ENCODE measurements at regions not wholly inside any gene's neighbourhood (a gene's known extent, or its start where the extent isn't known, plus 50 kb on each side); places are given as distances from the start of the nearest gene placed in this dataset.

DNA sequence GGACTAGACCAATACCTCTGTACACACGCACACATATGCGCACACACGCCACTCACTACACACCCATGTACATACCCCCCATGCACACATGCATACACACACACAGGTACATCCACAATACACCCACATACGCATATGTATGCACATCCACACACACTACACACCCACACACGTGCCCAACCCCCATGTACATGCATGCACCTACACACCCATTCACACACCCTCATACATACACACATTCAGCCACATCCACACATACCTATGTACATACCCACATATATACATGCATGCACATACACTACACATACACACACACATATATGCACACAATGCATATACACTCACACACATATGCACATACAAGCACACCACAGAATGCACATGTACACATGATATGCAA is 107.1 kb downstream of the GADD45G start:
- Histone ChIP-seq H3K4me3 (ENCODE audit: low read length) (no peak overlapping the region), H3K9ac (ENCODE audit: low read length) (no peak overlapping the region), H3K27ac (ENCODE audit: low read length) (no peak overlapping the region), H3K27me3 (replicated peaks; ENCODE audit: insufficient read depth, low read length) (no peaks in the 10 kb centered on the region), H2AFZ (ENCODE audit: low read length) (no peak overlapping the region), H3K9me3 (replicated peaks; ENCODE audit: insufficient read depth, low read length) (no peaks in the 10 kb centered on the region), H4K20me1 (ENCODE audit: insufficient read depth, low read length) (no peaks in the 10 kb centered on the region), H3K79me2 (ENCODE audit: low read length) (no peaks in the 10 kb centered on the region), H3K9me2 (replicated peaks; ENCODE audit: insufficient read depth, low read length) (no peaks in the 10 kb centered on the region), H3K4me1 (ENCODE audit: low read length) (peaks cover 6% of the 10 kb centered on the region; the same call in 1 of the 2 replicates), H3K36me3 (replicated peaks; ENCODE audit: insufficient read depth, low read length) (no peaks in the 10 kb centered on the region), H3F3A (ENCODE audit: insufficient read depth, low read length) (no peaks in the 10 kb centered on the region; the same call in 1 of the 2 replicates), H3K4me2 (ENCODE audit: low read depth, low read length) (no peak overlapping the region)
- TF ChIP-seq EZH2 (optimal IDR thresholded peaks at IDR 0.05; ENCODE audit: low read depth, low read length) (no peak), EZH2phosphoT487 (IDR thresholded peaks at IDR 0.05; ENCODE audit: low read length) (no peak)
- TF ChIP-seq, protein P1, sequence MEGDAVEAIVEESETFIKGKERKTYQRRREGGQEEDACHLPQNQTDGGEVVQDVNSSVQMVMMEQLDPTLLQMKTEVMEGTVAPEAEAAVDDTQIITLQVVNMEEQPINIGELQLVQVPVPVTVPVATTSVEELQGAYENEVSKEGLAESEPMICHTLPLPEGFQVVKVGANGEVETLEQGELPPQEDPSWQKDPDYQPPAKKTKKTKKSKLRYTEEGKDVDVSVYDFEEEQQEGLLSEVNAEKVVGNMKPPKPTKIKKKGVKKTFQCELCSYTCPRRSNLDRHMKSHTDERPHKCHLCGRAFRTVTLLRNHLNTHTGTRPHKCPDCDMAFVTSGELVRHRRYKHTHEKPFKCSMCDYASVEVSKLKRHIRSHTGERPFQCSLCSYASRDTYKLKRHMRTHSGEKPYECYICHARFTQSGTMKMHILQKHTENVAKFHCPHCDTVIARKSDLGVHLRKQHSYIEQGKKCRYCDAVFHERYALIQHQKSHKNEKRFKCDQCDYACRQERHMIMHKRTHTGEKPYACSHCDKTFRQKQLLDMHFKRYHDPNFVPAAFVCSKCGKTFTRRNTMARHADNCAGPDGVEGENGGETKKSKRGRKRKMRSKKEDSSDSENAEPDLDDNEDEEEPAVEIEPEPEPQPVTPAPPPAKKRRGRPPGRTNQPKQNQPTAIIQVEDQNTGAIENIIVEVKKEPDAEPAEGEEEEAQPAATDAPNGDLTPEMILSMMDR (IDR thresholded peaks at IDR 0.05; ENCODE audit: low read length), result no peak
- DNase-seq, result no peak

DNA sequence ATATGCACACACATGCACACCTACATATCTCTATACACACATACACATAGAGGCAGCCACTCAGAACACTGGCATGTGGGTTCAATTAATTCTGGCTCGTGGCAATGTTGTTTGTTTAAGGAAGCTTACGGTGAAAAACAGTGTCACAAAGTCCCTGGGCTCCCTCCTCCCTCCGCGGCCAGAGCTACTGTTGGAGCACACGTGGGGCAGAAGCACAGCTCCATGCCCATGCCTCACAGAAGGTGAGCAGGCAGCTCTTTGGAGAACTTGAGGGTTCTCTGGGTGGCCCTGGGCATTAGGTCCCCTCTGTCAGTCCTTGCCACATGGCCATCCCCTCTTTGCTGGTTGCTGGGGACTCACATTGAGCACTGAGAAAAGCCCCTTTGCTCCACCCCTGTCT is 107.5 kb downstream of the GADD45G start:
- H3K9me2 ChIP-seq (replicated peaks; ENCODE audit: insufficient read depth, low read length), result no peaks in the 10 kb centered on the region
- H3K4me1 ChIP-seq (ENCODE audit: low read length), result peaks cover 6% of the 10 kb centered on the region; the same call in 1 of the 2 replicates
- TF ChIP-seq, protein P1 (IDR thresholded peaks at IDR 0.05; ENCODE audit: low read length), result no peak
- no peaks in the 10 kb centered on the region for H3K36me3 ChIP-seq (replicated peaks; ENCODE audit: insufficient read depth, low read length)
- no peak overlapping the region for H2AFZ ChIP-seq (ENCODE audit: low read length)
- H3K4me3 ChIP-seq (ENCODE audit: low read length), result no peak overlapping the region
- H3K4me2 ChIP-seq (ENCODE audit: low read depth, low read length), result no peak overlapping the region
- no peaks in the 10 kb centered on the region for H4K20me1 ChIP-seq (ENCODE audit: insufficient read depth, low read length)
- no peak overlapping the region for H3K9ac ChIP-seq (ENCODE audit: low read length)
- H3F3A ChIP-seq (ENCODE audit: insufficient read depth, low read length), result no peaks in the 10 kb centered on the region; the same call in 1 of the 2 replicates
- H3K79me2 ChIP-seq (ENCODE audit: low read length), result no peaks in the 10 kb centered on the region
- no peak overlapping the region for H3K27ac ChIP-seq (ENCODE audit: low read length)
- H3K9me3 ChIP-seq (replicated peaks; ENCODE audit: insufficient read depth, low read length), result no peaks in the 10 kb centered on the region
- no peaks in the 10 kb centered on the region for H3K27me3 ChIP-seq (replicated peaks; ENCODE audit: insufficient read depth, low read length)
- DNase-seq, result no peak

- no peaks in the 10 kb centered on the region for H3K9me3 ChIP-seq (replicated peaks; ENCODE audit: insufficient read depth, low read length)
- no peaks in the 10 kb centered on the region for H3K27me3 ChIP-seq (replicated peaks; ENCODE audit: insufficient read depth, low read length)
- no peaks in the 10 kb centered on the region for H3K36me3 ChIP-seq (replicated peaks; ENCODE audit: insufficient read depth, low read length)
- H3K9me2 ChIP-seq (replicated peaks; ENCODE audit: insufficient read depth, low read length), result no peaks in the 10 kb centered on the region
- H3F3A ChIP-seq (ENCODE audit: insufficient read depth, low read length), result no peaks in the 10 kb centered on the region; the same call in 1 of the 2 replicates
- no peak overlapping the region for H3K4me2 ChIP-seq (ENCODE audit: low read depth, low read length)
- no peak overlapping the region for H3K9ac ChIP-seq (ENCODE audit: low read length)
- DNase-seq, result no peak
- no peaks in the 10 kb centered on the region for H4K20me1 ChIP-seq (ENCODE audit: insufficient read depth, low read length)
- H3K79me2 ChIP-seq (ENCODE audit: low read length), result no peaks in the 10 kb centered on the region
- TF ChIP-seq, protein P1 (IDR thresholded peaks at IDR 0.05; ENCODE audit: low read length), result no peak
- no peak for TF ChIP-seq EZH2 (optimal IDR thresholded peaks at IDR 0.05; ENCODE audit: low read depth, low read length)
- TF ChIP-seq EZH2phosphoT487 (IDR thresholded peaks at IDR 0.05; ENCODE audit: low read length), result no peak
- H2AFZ ChIP-seq (ENCODE audit: low read length), result no peak overlapping the region
- peaks cover 6% of the 10 kb centered on the region; the same call in 1 of the 2 replicates for H3K4me1 ChIP-seq (ENCODE audit: low read length)
- H3K4me3 ChIP-seq (ENCODE audit: low read length), result no peak overlapping the region
- no peak overlapping the region for H3K27ac ChIP-seq (ENCODE audit: low read length)
Observed at GRCh38 chr9:89714321-89714720, 109.5 kb downstream of the GADD45G start.
